CD4-positive, alpha-beta T cell treated with Interleukin-4 for 4 hours (primary cell): ENCODE measurements at regions not wholly inside any gene's neighbourhood (a gene's known extent, or its start where the extent isn't known, plus 50 kb on each side); places are given as distances from the start of the nearest gene placed in this dataset.

Experiments used
- DNase-seq: peaks from one replicate; pipeline ENCODE4 v3.0.0-alpha.2; 2020

GRCh38 chr10:123613346-123613850, 52.8 kb upstream of the GPR26 start:
- no peak for DNase-seq

DNA sequence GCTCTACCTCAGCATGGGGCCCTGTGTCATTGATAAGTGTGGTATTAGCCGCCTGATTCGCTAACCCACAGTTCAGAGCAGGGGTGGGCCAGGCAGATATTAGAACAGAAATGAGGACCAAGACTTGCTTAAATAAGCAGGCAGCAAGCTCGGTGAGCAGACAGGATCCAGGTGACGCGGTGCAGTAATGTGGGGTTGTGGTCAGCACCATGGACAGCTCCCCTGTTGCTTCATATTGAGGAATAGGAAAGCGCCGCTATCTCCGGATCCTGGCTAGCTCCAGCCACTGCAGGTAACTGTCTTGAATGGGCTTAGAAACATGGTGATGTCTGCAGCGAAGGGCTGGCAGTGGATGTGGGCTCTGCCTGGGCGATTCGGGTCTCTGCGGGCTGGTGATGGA, 51.3 kb upstream of the GPR26 start:
- DNase-seq = peak; percentile 4
